B cell (primary cell): ENCODE measurements at regions not wholly inside any gene's neighbourhood (a gene's known extent, or its start where the extent isn't known, plus 50 kb on each side); places are given as distances from the start of the nearest gene placed in this dataset.

Source experiments
- EZH2 ChIP-seq: IDR thresholded peaks from 2 replicates; pipeline ENCODE4 v1.6.1; 2012; ENCODE audit warnings: borderline replicate concordance, low read depth, mild to moderate bottlenecking, moderate library complexity, low read length; ENCODE audit not compliant: insufficient read depth, poor library complexity, severe bottlenecking
- TF ChIP-seq, protein P1 (sequence below): fragments of 200-600 bp; IDR thresholded peaks from one replicate; pipeline ENCODE4 v1.8.0; 2022; ENCODE audit warnings: antibody characterized with exemption, mild to moderate bottlenecking

DNA sequence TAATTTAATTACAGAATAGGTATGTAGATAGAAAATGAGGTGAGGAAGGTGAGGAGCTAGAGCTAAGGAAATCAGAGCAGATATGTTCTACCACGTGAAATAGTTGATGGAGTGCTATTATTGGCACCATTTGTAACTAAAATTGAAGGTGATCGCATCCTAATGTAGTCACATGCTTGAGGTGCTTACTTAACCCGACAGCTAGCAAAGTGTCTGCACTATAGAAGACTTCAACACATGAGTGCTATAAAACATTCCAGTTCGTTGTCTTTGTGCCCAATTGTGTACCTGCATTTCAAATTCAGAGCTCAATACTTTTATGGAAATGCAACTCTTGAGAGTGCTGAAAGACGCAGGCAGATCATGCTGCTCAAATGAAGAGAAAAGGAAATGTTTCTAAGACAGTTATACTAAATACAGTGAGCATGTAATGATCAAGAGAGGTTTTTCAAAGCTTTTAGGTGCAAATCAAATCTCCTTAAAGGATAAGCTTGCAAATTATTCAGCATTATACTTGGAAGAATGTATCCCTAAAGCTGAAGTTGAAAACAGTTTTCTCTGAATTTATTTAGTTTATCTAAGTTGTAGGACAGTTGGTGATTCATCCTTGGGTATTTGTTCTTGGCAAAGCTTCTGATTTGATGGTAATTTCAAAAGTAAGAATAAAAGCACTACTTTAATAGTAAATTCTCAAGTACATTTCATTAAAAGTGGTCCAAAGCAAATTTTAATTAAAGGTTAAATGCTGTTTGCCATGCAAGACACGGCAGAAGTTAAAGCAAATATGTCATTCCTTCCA lies 223.9 kb upstream of the EPHA5 start:
- TF ChIP-seq, protein P1, sequence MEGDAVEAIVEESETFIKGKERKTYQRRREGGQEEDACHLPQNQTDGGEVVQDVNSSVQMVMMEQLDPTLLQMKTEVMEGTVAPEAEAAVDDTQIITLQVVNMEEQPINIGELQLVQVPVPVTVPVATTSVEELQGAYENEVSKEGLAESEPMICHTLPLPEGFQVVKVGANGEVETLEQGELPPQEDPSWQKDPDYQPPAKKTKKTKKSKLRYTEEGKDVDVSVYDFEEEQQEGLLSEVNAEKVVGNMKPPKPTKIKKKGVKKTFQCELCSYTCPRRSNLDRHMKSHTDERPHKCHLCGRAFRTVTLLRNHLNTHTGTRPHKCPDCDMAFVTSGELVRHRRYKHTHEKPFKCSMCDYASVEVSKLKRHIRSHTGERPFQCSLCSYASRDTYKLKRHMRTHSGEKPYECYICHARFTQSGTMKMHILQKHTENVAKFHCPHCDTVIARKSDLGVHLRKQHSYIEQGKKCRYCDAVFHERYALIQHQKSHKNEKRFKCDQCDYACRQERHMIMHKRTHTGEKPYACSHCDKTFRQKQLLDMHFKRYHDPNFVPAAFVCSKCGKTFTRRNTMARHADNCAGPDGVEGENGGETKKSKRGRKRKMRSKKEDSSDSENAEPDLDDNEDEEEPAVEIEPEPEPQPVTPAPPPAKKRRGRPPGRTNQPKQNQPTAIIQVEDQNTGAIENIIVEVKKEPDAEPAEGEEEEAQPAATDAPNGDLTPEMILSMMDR = no peak
- no peak for TF ChIP-seq EZH2
